H54 (cell line): ENCODE measurements at regions not wholly inside any gene's neighbourhood (a gene's known extent, or its start where the extent isn't known, plus 50 kb on each side); places are given as distances from the start of the nearest gene placed in this dataset.

Experiments used
- DNase-seq: peaks from one replicate; pipeline ENCODE4 v3.0.0; 2011; ENCODE audit warnings: low spot score, mixed read lengths; ENCODE audit not compliant: insufficient read length
- FAIRE-seq: peaks from 3 replicates; lab custom pipeline; 2011; peaks lifted over from hg19 to GRCh38; lab: Jason Lieb, UNC
- POLR2A ChIP-seq: IDR thresholded peaks from 2 replicates; pipeline ENCODE4 v1.6.1; 2011; ENCODE audit warnings: low read depth, mild to moderate bottlenecking, low read length

DNA sequence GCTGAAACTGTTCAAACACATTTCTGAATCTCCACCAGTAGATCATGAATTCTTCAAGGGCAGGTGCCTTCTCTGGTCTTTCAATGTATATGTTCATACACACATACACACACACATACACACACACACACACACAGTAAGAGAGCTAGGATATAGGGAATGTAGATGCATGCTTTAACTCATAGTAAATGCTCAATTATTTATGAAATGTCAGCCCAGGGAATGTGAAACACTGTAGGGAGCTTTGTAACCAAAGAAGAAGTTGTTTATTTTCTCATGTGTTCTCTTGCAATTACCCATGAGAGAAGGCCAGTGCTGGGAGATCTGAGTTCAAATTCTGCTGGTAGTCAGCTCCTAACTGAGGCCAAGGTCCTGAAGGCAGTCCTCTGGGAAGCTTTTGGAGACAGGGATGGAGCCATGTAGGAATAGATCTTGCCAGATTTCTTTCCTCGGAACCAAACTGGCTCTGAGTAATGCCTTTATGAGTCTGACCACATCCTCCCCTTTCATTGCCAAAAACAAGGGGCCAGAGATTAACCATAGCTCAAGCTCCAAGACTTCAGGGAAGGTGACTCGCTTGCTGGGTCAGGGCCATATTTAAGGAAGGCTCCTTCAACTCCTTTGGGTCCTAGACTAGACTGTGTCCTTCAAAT, 487.0 kb upstream of the TNC start:
- FAIRE-seq: peak; percentile 100
- peak; percentile 51 for DNase-seq

DNA sequence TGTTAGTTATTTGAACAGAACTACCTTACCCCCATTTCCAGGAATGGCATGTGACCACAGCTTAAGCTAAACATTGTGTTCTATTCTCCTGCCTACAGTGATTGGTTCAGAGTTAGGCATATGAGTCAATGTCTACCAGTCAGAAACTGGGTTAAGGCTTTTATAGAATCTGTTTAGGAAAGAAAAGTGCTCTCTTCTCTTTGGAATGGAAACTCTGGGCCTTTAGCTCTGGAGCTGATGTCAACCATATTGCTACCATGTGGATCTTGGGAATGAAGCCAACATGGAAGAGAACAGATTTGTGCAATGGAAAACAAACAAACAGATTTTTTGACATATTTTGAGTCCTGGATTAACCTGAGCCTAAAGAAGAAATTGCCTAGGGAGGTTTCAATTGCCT, 488.9 kb upstream of the TNC start:
- no peak for TF ChIP-seq POLR2A
- FAIRE-seq: peak; percentile 96
- DNase-seq: no peak

More for the DNA sequence above, 487.0 kb upstream of the TNC start:
- no peak for TF ChIP-seq POLR2A

- TF ChIP-seq POLR2A: no peak
- no peak for FAIRE-seq
- DNase-seq: no peak
Observed at GRCh38 chr9:115614326-115614999, 496.5 kb upstream of the TNC start.

DNA sequence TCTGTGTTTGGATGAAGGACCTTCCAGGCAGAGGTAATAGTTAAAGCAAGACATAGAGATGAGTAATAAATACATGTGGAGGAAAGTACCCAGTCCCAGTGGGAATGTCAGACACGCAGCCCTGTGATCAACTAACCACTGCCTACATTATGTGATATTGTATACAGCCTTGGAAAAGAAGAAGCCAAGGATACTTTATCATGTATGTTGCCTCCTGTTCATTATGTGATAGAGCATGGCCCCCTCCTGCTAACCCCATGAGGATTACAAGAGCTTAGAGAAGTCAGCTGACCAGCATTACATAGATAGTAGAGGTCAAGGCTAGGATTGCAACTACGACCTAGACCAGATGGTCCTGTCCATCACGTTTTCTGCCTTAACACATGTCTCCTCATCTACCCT, 497.0 kb upstream of the TNC start:
- no peak for DNase-seq
- no peak for FAIRE-seq
- TF ChIP-seq POLR2A: no peak

DNA sequence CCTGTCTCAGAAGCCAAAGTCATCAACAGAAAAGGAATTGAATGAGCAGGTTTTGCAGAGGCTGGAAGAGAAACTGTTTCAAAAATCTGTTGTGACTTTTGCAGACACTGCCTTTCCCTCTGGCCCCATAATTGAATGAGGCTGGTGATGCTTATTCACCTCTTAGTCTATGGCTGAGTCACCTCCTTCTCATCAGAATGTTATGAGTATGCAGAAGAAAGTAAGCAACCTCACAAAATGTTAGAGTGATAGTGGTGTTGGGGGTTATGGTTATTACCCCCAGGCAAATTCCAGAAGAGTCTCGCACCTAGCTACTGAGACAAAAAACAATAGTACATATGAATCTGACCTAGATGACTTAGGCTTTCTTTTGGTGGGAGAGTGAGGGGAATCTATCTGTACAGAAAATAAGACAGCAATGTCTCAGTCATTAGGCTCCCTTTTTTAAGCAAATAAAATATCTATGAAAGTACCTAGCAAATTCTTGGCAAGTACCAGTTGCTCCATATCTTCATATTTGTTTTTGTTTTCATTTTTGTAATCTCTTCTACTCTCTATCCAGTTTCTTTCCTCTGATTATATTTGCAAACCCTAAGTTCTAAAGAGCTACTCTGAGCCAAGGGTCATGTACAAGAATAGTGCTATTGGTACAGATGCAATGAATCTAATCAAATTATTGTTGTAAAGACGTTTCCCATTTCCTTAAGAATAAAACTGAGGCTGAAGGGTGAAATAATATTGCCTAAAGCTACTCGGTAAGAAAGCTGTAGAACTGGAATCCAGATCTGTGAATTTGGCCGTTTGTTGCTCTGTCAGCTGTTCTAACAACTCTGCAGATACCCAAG, 498.1 kb upstream of the TNC start:
- no peak for TF ChIP-seq POLR2A
- DNase-seq (peak; percentile 78), FAIRE-seq (peak; percentile 99)

GRCh38 chr9:115616666-115617239, 498.8 kb upstream of the TNC start:
- TF ChIP-seq POLR2A: no peak
- FAIRE-seq: no peak
- DNase-seq: no peak

DNA sequence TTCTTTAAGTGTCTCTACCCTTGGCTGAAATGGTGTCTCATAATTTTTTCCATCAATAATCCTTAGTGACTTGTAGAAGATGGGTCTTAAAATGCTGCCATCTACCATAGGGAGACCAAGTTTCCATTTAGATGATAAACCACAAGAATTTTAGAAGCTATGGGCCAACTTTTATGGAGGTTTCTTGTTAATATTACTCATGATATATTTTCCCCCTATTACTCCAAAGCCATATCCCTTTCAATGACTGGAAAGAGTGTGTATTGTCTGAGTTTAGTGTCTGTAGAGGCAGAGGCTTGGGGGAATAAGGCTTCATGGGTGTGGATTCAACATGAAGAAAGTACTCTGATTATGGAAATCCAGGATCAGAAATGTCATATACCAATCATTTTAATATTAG, 507.3 kb upstream of the TNC start:
- no peak for DNase-seq
- no peak for FAIRE-seq
- no peak for TF ChIP-seq POLR2A

DNA sequence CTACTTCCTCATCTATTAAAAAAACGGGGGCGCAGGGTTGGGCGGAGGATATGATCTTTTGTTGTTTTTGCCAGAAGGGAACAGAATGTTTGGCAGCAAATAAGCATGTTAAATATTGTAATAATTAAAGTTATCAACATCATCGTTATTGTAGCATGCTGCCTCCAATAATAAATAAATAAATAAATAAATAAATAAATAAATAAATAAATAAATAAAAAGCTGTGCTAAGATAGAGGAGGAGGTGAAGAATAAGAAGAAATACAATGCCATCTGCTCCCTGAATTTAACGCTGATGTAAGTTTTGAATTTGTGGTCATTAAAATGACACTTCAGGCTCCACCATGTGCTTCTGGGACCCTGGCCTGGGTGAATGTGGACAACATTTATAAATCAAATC, 508.0 kb upstream of the TNC start:
- DNase-seq (no peak), FAIRE-seq (no peak)
- no peak for TF ChIP-seq POLR2A

GRCh38 chr9:115627511-115627910, 509.6 kb upstream of the TNC start:
- DNase-seq (no peak), FAIRE-seq (peak; percentile 61)
- TF ChIP-seq POLR2A: no peak

- no peak for TF ChIP-seq POLR2A
- FAIRE-seq (peak; percentile 80), DNase-seq (no peak)
Observed at GRCh38 chr9:115628426-115628825, 510.5 kb upstream of the TNC start.

DNA sequence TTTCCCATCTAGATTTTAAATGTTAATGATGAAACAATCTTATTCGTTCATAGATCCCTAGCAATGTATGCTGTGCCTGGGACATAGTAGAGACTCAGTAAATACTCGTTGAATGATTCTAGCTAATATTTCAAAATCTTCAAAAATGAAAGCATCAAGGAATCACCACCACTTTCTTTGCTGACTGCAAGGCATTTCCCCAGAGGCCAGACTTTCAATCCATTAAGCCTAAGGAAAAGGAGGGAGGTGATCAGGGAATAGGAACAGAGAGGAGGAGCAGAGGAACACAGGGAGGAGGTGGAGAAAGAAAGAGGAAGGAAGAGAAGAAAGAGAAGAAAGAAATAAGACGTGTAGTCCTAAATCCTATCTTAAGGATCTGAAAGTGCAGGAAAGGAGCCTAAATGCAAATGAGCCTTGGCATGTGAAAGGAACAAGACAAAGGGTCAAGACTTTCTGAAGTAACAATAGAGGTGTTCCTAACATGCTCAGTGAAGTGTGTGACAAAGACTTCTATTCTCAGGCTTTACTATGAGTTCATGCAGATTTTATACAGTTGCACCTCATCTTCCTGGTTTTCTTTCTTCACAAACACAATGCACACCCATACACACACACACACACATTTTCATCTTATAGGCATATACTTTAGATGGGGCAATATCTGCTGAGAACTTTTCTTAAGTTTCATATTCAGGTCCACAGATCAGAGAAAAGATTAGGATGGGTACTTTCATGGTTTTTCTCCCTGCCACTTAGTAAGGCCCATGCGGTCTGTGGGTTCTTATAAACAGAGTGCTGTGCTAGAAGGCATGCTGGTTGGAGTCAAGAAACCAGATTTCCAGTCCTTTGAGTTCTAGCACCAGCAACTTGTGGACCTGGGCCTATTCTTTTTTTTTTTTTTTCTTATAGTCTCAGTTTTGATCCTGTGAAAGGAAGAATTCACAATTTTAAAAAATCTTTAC, 512.2 kb upstream of the TNC start:
- FAIRE-seq (peak; percentile 91), DNase-seq (no peak)
- TF ChIP-seq POLR2A: no peak

DNA sequence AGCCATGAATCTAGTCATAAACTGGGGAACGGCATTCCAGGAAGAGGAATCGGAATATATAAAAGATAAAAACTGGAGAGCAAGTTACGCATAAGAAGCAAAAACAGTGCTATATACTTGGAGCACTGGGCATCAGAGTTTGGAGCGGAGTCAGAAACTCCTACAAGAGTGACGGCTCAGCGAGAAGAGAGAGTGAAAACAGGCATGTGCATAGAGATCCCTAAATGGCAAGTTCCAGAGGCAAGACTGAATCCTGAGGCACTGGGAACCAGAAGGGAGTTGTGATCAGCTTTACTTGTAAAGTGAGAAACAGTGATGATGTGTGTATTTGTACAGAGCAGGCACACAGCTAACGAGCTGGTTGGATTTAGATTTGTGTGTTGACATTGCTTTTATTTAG, 514.4 kb upstream of the TNC start:
- no peak for TF ChIP-seq POLR2A
- no peak for DNase-seq
- FAIRE-seq: peak; percentile 27

GRCh38 chr9:115633104-115633503, 515.1 kb upstream of the TNC start:
- FAIRE-seq (peak; percentile 33), DNase-seq (no peak)
- TF ChIP-seq POLR2A: no peak
